ENCODE measurements at regions not wholly inside any gene's neighbourhood (a gene's known extent, or its start where the extent isn't known, plus 50 kb on each side); places are given as distances from the start of the nearest gene placed in this dataset.

GRCh38 chr10:128422999-128423398 lies 296.8 kb upstream of the MKI67 start:
- no peak for DNase-seq

- DNase-seq = no peak
These were observed 303.1 kb upstream of the MKI67 start for GRCh38 chr10:128429321-128429720.

GRCh38 chr10:128429835-128430513 lies 303.8 kb upstream of the MKI67 start:
- no peak for DNase-seq

DNA sequence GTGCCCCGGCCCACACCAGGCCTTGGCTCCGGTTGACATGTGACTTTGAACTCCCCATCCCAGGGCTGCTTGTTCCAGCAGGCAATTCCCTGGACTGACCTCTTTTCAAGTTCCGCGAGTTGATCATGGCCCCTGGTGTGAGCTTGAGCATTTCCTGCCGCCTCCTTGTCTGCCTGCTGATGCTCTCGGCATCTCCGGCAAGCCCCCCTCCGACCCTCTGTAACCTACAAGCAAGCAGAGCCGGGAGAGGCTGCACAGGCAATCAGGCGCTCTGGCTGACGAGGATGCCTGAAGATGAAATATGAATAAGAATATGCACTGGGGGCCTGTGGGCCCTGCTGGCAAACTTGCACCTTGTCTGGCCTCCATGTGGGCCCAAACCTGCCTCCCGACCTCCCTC lies 304.9 kb upstream of the MKI67 start:
- no peak for DNase-seq

- no peak for DNase-seq
These were observed 305.3 kb upstream of the MKI67 start for GRCh38 chr10:128431506-128431905.

- no peak for DNase-seq
These were observed 305.8 kb upstream of the MKI67 start for GRCh38 chr10:128432011-128432410.

GRCh38 chr10:128432423-128432822 lies 306.2 kb upstream of the MKI67 start:
- DNase-seq = no peak

DNA sequence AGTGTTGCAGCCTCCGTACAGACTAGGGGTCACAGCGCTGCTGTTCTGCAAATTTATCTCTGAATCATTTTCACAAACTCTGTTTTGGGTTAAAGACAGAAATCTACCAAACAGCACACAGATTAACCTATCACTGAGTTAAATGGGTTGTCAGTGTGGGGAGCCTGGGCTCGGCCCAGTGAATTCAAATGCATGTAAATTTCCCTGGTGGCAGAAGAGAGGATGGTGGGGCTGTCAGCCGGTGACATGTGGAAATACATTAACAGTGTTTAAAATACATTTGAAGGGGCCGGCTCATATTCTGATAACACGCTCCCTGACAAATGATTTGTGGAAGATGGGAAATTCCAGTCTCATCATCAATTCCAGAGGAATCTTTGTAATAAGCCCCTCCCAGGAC lies 309.6 kb upstream of the MKI67 start:
- no peak for DNase-seq

DNA sequence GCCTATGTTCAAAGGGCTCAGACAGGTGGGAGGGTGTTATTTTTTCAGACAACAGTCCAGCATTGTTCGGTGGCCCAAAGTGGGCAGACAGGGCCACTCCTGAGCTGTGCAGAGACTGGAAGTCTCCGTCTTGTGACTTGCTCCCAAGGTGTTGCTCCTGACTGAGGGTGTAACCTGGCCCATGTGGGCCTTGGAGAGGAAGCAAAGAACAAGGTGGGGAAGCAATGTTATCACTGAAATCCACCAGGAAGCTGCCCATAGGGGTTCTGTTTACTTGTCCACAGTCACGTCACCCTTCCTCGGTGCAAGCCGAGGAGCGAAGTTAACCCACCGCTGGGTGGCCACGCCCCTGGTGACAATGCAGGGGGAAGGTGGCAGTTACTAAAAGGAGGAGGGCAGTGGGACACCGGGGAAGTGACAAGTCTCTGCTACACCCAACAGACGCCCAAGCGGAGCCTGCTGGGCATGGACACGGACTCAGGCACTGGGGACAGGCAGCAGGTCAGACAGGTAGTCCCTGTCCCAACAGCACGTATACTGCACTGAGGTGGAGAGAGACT lies 311.6 kb upstream of the MKI67 start:
- no peak for DNase-seq

DNA sequence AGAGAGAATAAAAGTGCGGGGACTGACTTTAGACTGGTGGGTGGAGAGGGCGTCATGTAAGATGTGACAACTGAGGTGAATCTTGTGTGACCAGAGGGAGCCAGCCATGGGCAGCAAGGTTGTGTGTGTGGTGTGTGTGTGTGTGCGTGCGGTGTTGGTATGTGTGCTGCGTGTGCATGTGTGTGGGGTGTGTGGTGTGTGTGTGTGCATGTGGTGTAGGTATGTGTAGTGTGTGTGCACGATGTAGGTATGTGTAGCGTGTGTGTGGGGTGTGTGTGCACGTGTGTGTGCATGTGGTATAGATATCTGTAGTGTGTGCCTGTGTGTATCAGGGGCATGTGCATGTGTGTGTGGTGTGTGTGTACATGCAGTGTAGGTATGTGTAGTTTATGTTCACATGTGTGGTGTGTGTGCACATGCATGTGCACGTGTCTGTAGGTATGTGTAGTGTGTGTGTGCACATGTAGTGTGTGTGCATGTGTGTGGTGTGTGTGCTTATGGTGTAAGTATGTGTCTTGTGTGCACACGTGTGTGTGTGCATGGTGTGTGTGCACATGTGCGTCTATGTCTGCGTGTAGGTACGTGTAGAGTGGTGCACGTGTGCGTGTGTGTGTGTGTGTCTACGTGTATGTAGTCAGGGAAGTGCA lies 312.3 kb upstream of the MKI67 start:
- no peak for DNase-seq

- no peak for DNase-seq
These were observed 314.4 kb upstream of the MKI67 start for GRCh38 chr10:128440513-128441160.

DNA sequence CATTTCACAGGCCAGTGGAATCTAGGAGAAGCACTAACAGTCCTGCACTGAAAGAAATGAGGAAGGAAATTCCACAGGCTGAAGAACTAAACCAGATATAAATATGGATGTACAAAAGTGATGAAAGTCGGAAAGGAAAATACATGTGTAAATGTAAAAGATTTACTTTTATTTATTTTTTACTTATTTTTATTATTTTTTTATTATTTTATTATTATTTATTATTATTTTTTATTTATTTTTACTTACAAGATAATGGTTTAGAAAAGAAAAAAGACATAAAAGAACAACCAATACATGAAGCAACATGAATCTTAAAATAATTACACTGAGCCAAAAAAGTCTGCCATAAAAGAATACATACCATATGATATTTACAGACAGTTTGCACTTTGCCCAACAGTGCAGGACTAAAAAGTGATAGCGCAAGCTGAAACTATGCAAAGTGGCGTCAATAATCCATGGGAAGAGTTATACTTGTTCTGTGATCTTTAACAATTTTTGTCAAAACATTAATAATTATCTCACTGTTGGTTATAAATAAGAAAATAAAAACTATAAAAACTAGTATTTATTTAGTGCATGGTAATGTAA lies 317.8 kb upstream of the MKI67 start:
- DNase-seq = no peak

- no peak for DNase-seq
These were observed 322.6 kb upstream of the MKI67 start for GRCh38 chr10:128448796-128449195.

GRCh38 chr10:128451879-128452278 lies 325.7 kb upstream of the MKI67 start:
- DNase-seq = no peak

- no peak for DNase-seq
These were observed 330.0 kb upstream of the MKI67 start for GRCh38 chr10:128456271-128456670.

DNA sequence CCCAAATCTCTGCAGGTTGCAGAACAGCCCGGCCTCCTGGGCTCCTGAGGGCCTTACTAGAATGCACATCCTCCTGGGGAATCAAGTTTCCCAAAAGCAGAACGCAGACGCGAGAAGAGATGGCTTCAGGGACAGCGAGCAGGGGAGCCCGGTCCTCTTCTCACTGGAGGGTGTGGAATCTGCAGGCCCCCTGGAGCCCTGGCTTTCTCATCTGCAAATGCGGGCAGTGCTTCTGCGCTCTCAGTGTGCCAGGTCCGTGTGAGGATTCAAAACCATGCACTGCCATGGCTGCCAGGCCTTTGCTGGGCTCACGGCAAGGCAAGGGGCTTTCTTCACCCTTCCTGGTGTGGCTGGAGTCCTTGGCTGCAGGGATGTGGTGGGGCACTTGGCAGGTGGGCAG lies 330.9 kb upstream of the MKI67 start:
- DNase-seq = no peak

DNA sequence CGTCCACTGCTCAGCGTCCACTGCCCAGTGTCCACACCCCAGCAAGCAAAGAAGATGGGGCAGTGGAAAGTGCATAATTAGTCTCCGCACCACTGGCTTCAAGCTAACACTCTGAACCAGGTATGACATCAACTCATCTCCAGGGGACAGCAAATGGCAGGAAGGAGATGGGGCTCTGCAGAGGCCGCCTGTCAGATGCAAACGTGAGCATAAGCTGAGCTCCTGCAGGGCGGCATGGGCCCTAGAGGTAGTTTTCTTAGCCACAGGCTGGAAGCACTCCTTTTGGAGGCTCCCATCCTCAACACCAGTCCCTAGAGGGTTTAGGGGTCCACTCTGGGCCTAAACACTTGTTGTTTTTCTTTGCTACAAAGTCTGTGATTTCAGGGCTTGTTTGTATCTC lies 335.8 kb upstream of the MKI67 start:
- no peak for DNase-seq

- DNase-seq = no peak
These were observed 336.6 kb upstream of the MKI67 start for GRCh38 chr10:128462844-128463243.

DNA sequence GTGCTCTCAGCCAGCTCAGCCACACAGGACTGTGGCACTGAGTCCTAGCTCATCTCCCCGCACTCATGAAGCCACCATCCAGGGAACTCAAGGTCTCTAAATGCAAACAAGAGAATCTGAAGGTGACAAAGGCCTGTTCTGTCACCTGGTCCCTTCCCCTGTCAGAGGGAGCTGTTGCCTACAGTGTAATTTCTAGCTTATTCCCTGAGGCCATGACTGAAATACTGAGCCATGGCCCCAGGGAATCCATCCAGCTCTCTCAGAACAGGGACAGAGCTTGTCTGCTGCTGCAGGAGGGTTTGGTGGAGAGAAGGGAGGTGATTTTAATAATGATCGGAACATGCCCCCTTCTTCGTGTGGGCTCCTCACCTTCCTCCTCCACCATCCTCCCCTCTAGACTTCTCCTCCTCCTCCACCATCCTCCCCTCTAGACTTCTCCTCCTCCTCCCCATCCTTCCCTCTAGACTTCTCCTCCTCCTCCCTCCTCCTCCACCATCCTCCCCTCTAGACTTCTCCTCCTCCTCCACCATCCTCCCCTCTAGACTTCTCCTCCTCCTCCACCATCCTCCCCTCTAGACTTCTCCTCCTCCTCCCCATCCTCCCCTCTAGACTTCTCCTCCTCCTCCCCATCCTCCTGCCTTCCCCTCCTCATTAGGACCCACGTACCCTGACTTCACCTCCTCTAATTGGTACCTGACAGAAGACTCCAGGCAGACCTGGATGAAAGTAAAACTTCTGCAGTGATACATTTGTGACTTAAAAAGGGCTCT lies 338.0 kb upstream of the MKI67 start:
- no peak for DNase-seq

DNA sequence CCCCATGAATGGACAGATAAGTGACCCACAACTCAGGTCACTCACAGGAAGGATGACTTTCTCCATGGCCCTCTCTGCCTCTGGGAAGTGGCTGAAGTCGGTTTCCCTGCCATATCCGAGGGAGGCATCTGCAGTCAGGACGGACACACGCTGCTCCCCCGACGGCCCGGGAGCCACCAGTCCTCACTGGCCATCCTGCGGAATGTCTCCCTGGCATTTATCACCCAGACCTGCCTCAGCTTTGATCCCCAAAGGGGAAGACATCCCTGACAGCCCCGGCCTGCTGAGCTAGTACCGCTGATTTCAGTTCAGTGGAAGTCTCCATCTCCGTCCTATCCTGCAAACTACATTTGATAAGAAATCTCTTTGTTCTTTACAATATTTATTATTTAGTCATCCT lies 339.5 kb upstream of the MKI67 start:
- DNase-seq = no peak

- no peak for DNase-seq
These were observed 340.7 kb upstream of the MKI67 start for GRCh38 chr10:128466831-128467371.

DNA sequence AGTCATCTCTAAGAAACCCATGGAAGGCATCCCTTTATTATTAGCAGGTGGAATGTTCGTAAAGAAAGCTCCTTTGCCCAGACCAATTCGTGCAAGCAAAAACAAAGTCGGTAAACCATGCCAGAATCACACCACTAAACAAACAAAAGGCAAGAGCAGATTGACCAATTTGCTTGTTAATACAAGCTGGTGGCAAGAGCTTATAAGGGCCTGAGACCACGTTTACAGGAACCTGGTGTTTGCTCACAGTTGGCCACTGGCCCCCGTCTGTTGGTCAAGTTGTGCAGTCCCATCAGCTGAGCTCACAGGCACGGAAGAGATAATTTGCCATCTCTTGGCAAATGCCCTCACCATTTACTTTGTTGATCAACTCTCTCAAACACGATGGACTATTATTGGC lies 342.2 kb upstream of the MKI67 start:
- DNase-seq = no peak
